AG10803 (cell line): ENCODE measurements at regions not wholly inside any gene's neighbourhood (a gene's known extent, or its start where the extent isn't known, plus 50 kb on each side); places are given as distances from the start of the nearest gene placed in this dataset.

Experiments used
- DNase-seq: peaks from one replicate; pipeline ENCODE4 v3.0.0; 2010; ENCODE audit warnings: low read depth
- H3K4me3 ChIP-seq: 2 replicates; pipeline ENCODE4 v1.5.1; 2011; ENCODE audit warnings: mild to moderate bottlenecking, low read length, control low read depth
- TF ChIP-seq, protein P1 (sequence below): conservative IDR thresholded peaks from 2 replicates; pipeline ENCODE4 v1.5.1; 2011; ENCODE audit warnings: mild to moderate bottlenecking, low read length, control low read depth, inconsistent platforms

DNA sequence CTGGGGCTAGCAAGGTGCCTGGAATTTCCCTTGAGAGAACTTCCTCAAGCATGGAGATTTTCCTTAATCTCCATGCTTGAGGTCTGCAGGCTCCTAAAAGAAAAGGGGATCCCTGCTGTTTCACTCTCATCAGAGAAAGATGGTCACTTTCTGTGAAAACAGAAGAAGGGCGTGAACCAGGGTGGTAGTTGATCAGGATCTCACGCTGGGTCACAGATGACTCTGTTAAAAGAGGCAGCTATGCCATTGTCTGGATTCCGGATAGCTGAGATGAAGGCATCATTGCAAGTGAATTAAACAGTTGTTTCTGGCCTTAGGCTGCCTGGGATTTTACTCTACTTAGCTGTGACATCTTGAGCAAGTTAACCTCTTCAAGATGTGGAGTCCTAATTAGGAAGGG is 525.9 kb downstream of the TYW1 start:
- TF ChIP-seq, protein P1, sequence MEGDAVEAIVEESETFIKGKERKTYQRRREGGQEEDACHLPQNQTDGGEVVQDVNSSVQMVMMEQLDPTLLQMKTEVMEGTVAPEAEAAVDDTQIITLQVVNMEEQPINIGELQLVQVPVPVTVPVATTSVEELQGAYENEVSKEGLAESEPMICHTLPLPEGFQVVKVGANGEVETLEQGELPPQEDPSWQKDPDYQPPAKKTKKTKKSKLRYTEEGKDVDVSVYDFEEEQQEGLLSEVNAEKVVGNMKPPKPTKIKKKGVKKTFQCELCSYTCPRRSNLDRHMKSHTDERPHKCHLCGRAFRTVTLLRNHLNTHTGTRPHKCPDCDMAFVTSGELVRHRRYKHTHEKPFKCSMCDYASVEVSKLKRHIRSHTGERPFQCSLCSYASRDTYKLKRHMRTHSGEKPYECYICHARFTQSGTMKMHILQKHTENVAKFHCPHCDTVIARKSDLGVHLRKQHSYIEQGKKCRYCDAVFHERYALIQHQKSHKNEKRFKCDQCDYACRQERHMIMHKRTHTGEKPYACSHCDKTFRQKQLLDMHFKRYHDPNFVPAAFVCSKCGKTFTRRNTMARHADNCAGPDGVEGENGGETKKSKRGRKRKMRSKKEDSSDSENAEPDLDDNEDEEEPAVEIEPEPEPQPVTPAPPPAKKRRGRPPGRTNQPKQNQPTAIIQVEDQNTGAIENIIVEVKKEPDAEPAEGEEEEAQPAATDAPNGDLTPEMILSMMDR, result no peak
- H3K4me3 ChIP-seq, result no peak overlapping the region
- DNase-seq, result no peak

DNA sequence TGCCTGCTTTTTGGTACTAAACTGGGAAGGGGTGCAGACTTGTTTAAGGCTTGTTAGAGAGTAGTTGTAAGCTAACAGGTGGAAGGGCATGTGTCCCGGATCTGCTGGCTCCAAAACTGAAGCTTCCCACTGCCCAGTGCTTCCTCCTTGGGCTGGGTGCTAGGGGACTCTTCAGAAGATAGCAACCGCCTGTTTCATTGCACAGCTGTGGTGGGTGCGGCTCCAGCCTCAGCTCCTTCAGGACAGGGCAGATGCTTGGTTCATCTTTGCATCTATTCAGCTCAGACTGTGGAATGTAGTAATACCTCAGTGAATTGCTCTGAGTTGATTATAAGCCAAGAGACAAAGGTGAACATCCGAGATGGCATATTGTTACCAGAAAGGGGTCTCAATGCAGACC is 527.1 kb downstream of the TYW1 start:
- TF ChIP-seq, protein P1, result no peak
- no peak overlapping the region for H3K4me3 ChIP-seq
- no peak for DNase-seq

DNA sequence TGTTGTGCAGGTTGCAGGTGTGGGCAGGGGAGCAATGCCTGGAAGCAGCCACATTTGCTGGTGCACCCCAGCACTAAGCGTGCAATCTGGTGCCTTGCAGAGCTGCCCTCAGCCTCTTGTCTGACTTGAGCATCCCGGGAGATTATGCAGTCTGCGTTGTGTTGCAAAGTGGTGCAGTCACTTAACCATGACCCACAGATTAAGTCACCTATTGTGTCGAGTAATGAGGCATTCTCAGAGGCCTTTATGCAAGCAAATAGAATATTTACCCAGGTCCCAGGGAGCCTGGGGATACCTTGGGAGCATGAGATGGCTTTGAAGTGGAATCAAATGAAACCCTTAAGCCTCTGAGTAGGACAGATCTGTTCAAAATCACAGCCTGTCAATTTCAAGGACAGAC is 529.0 kb downstream of the TYW1 start:
- DNase-seq, result no peak
- H3K4me3 ChIP-seq, result no peak overlapping the region
- TF ChIP-seq, protein P1, result no peak

DNA sequence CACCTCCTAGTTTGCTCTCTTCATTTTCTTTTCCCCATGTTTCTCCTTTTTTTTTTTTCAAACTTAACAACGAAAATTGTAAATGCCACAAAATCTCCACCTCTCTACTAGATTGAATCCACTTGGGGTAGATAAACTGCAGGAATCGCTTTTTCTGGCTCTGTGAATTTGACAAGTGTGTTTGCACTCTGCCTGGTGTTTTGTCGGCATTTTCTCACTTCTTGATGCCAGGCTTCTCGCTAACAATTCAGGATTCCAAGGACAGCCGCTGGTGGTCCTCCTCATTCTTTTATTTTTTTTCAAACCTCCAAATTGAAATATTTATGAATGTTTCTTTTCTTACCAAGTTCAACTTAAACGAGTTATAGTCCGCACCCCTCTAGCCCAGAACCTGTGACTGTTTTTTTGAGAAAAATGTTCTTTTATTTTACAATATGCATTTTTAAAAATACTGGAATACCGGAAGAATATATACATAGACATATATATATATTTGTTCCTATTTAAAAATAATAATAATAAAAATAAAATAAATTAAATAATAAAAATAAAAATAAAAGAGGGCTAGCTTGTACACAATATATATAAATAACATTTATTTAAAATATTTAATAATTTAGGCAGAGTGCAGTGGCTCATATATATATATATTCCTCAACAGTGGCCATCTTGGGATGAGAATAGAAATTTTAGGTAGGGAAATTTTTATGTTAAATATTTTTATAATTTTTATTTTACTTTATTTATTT is 538.8 kb downstream of the TYW1 start:
- TF ChIP-seq, protein P1, result no peak
- no peak for DNase-seq
- H3K4me3 ChIP-seq, result no peak overlapping the region

DNA sequence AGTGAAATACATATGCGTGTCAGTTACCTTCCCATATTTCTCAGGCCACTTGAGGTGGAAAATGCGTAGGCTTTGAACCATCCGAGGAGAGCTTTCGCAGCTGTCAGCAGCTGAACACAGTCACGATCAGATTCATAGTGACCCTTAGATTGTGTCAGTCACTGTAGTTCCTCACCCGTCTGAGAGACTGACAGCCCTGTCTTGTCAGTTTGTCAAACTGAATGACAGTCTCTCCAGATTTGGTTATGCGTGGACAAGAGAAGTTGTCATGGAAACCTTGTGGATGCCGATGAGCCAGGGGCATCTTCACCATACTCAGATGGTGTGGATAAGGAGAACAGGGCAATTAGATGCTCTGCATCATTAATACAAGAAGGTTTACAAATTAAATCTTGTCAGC is 546.3 kb downstream of the TYW1 start:
- TF ChIP-seq, protein P1, result no peak
- no peak for DNase-seq
- H3K4me3 ChIP-seq, result no peak overlapping the region

DNA sequence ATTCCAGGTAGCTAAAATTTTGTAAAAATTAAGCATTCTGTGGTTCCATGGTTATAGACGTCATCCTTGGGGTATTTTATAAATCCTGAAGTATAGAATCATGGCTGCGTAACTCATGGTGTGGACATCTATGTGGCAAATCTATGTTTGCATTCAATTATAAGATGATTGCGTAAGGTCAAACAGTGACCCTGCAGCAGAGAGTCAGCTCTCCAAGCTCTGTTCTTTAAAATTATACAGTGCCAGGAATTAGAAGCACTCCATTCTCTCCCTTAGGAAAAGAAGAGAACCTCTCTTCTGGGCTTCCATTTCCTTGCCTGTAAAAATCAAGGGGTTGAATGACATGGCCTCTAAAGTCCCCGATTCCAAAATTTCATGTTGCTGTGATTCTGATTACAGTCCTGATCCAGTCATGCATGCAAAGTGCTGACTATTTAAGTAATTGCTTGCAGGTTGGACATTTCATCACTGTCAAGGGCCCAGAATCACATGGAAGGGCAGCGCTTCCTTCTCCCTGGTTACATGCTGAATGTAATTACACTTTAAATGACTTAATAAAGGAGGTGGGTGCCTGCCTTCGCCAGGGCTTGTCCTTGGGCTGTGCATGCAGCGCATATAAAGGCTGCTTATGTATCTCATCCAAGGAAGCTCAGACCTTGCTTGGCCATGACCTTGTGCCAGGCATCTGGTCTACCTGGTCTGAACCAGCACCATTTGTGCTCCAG is 550.7 kb downstream of the TYW1 start:
- H3K4me3 ChIP-seq, result no peak overlapping the region
- TF ChIP-seq, protein P1, result no peak
- DNase-seq, result no peak

DNA sequence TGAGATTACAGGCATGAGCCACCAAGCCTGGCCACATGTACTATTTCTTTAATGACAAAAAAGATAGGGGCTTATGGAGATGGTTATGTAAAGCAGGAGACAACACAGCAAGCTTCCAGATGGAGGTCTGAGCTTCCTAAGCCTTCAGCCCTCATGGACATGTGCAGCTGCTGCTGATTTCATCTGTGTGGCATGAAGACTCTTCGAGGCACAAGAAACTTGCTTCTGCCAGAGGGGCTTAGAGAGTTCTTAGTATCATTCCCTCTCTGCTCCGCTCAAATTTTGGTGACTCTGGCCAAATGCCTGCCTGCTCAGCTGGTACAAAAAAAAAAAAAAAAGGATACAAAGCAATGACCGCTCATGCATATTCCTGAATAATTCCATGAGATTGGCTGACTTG is 552.5 kb downstream of the TYW1 start:
- TF ChIP-seq, protein P1, result no peak
- H3K4me3 ChIP-seq, result no peak overlapping the region
- DNase-seq, result no peak
